NCI-H226 (cell line): ENCODE measurements at regions not wholly inside any gene's neighbourhood (a gene's known extent, or its start where the extent isn't known, plus 50 kb on each side); places are given as distances from the start of the nearest gene placed in this dataset.

ENCODE experiments used
- DNase-seq: peaks from one replicate; pipeline ENCODE4 v3.0.0-alpha.2; 2015

- peak; percentile 88 for DNase-seq
Measured at GRCh38 chr13:40082639-40083038, 427.2 kb downstream of the COG6 start.

- no peak for DNase-seq
Measured at GRCh38 chr13:40083841-40084240, 428.4 kb downstream of the COG6 start.

GRCh38 chr13:40084934-40085333, 429.5 kb downstream of the COG6 start:
- no peak for DNase-seq

- no peak for DNase-seq
Measured at GRCh38 chr13:40087091-40088002, 431.9 kb downstream of the COG6 start.

- DNase-seq: no peak
Measured at GRCh38 chr13:40094056-40094455, 438.6 kb downstream of the COG6 start.

GRCh38 chr13:40095695-40096356, 440.4 kb downstream of the COG6 start:
- DNase-seq: no peak

- DNase-seq: no peak
Measured at GRCh38 chr13:40096357-40096901, 441.0 kb downstream of the COG6 start.

GRCh38 chr13:40098246-40098645, 442.8 kb downstream of the COG6 start:
- no peak for DNase-seq

- DNase-seq: no peak
Measured at GRCh38 chr13:40101708-40102359, 446.4 kb downstream of the COG6 start.

- DNase-seq: no peak
Measured at GRCh38 chr13:40102360-40102727, 446.9 kb downstream of the COG6 start.

GRCh38 chr13:40102854-40103253, 447.4 kb downstream of the COG6 start:
- peak; percentile 97 for DNase-seq

- no peak for DNase-seq
Measured at GRCh38 chr13:40103864-40104263, 448.4 kb downstream of the COG6 start.

GRCh38 chr13:40105231-40105630, 449.8 kb downstream of the COG6 start:
- DNase-seq: no peak

- peak; percentile 92 for DNase-seq
Measured at GRCh38 chr13:40109351-40109844, 453.9 kb downstream of the COG6 start.

GRCh38 chr13:40113643-40114304, 458.3 kb downstream of the COG6 start:
- DNase-seq: no peak

GRCh38 chr13:40114305-40114896, 458.9 kb downstream of the COG6 start:
- no peak for DNase-seq

GRCh38 chr13:40115426-40115825, 460.0 kb downstream of the COG6 start:
- DNase-seq: no peak

GRCh38 chr13:40116008-40116407, 460.5 kb downstream of the COG6 start:
- DNase-seq: no peak

GRCh38 chr13:40118337-40118736, 462.9 kb downstream of the COG6 start:
- no peak for DNase-seq

GRCh38 chr13:40119852-40120251, 464.4 kb downstream of the COG6 start:
- DNase-seq: no peak

- no peak for DNase-seq
Measured at GRCh38 chr13:40120288-40120687, 464.8 kb downstream of the COG6 start.

- DNase-seq: no peak
Measured at GRCh38 chr13:40120781-40121180, 465.3 kb downstream of the COG6 start.
